Loucy (cell line): ENCODE measurements at regions not wholly inside any gene's neighbourhood (a gene's known extent, or its start where the extent isn't known, plus 50 kb on each side); places are given as distances from the start of the nearest gene placed in this dataset.

Experiments
- H2AFZ ChIP-seq: fragments of 200-600 bp; sonication (generic); 2 replicates; pipeline ENCODE4 v1.6.0; 2016; ENCODE audit warnings: antibody characterized with exemption, mild to moderate bottlenecking, low read length, moderate library complexity
- H3F3A ChIP-seq: fragments of 200-600 bp; 2 replicates; pipeline ENCODE4 v1.6.0; 2016; ENCODE audit warnings: antibody characterized with exemption, low read depth, mild to moderate bottlenecking
- H3K27me3 ChIP-seq: fragments of 200-600 bp; sonication (generic); 2 replicates; pipeline ENCODE4 v1.6.1; 2014; ENCODE audit warnings: low read length, mild to moderate bottlenecking; ENCODE audit not compliant: insufficient read depth, poor library complexity, severe bottlenecking
- H3K36me3 ChIP-seq: fragments of 200-600 bp; sonication (generic); 2 replicates; pipeline ENCODE4 v1.6.1; 2016; ENCODE audit warnings: low read length; ENCODE audit not compliant: insufficient read depth
- H3K4me1 ChIP-seq: fragments of 200-600 bp; sonication (generic); 2 replicates; pipeline ENCODE4 v1.5.1; 2014; ENCODE audit warnings: low read length, mild to moderate bottlenecking; ENCODE audit not compliant: insufficient read depth, poor library complexity, severe bottlenecking
- H3K4me2 ChIP-seq: fragments of 200-600 bp; sonication (generic); 2 replicates; pipeline ENCODE4 v1.6.0; 2014; ENCODE audit warnings: antibody characterized with exemption, low read length, low read depth, mild to moderate bottlenecking; ENCODE audit not compliant: poor library complexity, severe bottlenecking
- H3K4me3 ChIP-seq: fragments of 200-600 bp; sonication (generic); 2 replicates; pipeline ENCODE4 v1.5.1; 2014; ENCODE audit warnings: low read length, mild to moderate bottlenecking, mixed read lengths; ENCODE audit not compliant: poor library complexity, severe bottlenecking
- H3K79me2 ChIP-seq: fragments of 200-600 bp; sonication (generic); 2 replicates; pipeline ENCODE4 v1.6.1; 2014; ENCODE audit warnings: low read length; ENCODE audit not compliant: insufficient read depth
- H3K9ac ChIP-seq: fragments of 200-600 bp; sonication (generic); 2 replicates; pipeline ENCODE4 v1.6.0; 2014; ENCODE audit warnings: mild to moderate bottlenecking, low read depth, low read length, moderate library complexity; ENCODE audit not compliant: poor library complexity, severe bottlenecking
- H3K9me2 ChIP-seq: fragments of 200-600 bp; sonication (generic); replicated peaks from 2 replicates; pipeline ENCODE4 v1.6.1; 2016; ENCODE audit warnings: low read depth, low read length, mixed read lengths
- H3K9me3 ChIP-seq: fragments of 200-600 bp; sonication (generic); 2 replicates; pipeline ENCODE4 v1.6.1; 2014; ENCODE audit warnings: mild to moderate bottlenecking, antibody characterized with exemption, low read length, low read depth; ENCODE audit not compliant: insufficient read depth
- H4K20me1 ChIP-seq: fragments of 200-600 bp; sonication (generic); 2 replicates; pipeline ENCODE4 v1.6.0; 2014; ENCODE audit warnings: antibody characterized with exemption, low read length, mild to moderate bottlenecking; ENCODE audit not compliant: insufficient read depth, poor library complexity, severe bottlenecking
- EZH2phosphoT487 ChIP-seq: fragments of 200-600 bp; IDR thresholded peaks from 2 replicates; pipeline ENCODE4 v1.6.1; 2018; ENCODE audit warnings: antibody characterized with exemption, mild to moderate bottlenecking, moderate library complexity, borderline replicate concordance
- TF ChIP-seq, protein P1 (sequence below): fragments of 200-600 bp; sonication (generic); conservative IDR thresholded peaks from 2 replicates; pipeline ENCODE4 v1.5.1; 2014; ENCODE audit warnings: mild to moderate bottlenecking, antibody characterized with exemption, low read length

DNA sequence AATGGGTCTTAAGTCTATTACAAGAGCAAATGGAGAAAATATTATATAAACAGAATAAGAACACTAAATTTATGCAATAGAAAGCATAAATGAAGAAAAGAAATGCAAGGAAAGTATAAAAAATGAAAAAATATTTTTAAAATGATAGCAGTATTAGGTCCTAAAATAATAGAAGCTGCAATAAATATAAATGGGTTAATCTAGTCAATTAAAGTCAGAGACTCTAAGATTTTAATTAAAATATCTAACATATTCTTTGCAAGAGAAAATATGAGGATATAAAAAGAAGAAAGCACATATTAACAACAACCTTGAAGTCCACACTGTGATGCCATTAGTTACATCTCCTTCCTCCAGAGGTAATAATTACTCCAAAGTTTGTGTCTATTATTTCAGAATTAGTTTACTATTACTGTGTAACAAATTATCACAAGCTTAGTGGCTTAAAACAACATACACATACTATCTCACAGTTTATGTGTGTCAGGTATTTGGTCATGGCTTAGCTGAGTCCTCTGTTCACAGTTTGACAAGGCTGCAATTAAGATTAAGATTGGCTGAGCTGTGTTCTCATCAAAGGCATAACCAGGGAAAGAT lies 174.9 kb downstream of the NAA11 start:
- Histone ChIP-seq H3K27me3 (no peaks in the 10 kb centered on the region), H3K9me2 (no peaks in the 10 kb centered on the region), H3K9me3 (0 out of 2 replicates have a peak, but pooled peaks cover 6% of the 10 kb centered on the region), H3K4me1 (peaks cover 5% of the 10 kb centered on the region), H4K20me1 (no peaks in the 10 kb centered on the region), H3K4me3 (no peak overlapping the region), H3K4me2 (no peak overlapping the region), H3F3A (no peaks in the 10 kb centered on the region), H3K9ac (no peak overlapping the region), H3K36me3 (no peaks in the 10 kb centered on the region), H2AFZ (no peak overlapping the region), H3K79me2 (no peaks in the 10 kb centered on the region)
- no peak for TF ChIP-seq EZH2phosphoT487
- TF ChIP-seq, protein P1, sequence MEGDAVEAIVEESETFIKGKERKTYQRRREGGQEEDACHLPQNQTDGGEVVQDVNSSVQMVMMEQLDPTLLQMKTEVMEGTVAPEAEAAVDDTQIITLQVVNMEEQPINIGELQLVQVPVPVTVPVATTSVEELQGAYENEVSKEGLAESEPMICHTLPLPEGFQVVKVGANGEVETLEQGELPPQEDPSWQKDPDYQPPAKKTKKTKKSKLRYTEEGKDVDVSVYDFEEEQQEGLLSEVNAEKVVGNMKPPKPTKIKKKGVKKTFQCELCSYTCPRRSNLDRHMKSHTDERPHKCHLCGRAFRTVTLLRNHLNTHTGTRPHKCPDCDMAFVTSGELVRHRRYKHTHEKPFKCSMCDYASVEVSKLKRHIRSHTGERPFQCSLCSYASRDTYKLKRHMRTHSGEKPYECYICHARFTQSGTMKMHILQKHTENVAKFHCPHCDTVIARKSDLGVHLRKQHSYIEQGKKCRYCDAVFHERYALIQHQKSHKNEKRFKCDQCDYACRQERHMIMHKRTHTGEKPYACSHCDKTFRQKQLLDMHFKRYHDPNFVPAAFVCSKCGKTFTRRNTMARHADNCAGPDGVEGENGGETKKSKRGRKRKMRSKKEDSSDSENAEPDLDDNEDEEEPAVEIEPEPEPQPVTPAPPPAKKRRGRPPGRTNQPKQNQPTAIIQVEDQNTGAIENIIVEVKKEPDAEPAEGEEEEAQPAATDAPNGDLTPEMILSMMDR, result no peak

DNA sequence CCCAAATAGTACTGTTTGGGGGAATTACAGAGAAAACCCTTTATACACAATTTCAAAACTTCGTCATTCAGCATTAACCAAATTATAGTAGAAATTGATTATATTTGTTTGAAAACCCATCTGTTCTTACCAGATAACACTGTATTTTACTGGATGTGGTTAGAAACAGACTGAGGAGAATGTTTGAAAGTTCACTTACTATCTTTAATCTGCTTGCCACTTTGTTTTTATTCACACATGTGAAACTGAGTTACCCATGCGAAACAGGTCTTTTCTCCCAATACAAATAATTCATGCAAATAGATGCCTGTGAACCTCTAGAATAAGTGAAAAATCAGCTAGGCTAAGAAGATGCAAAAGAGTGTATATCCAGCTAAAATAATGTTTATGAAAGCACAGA lies 177.5 kb downstream of the NAA11 start:
- TF ChIP-seq EZH2phosphoT487, result no peak
- TF ChIP-seq, protein P1, result no peak
- H4K20me1 ChIP-seq, result no peaks in the 10 kb centered on the region

DNA sequence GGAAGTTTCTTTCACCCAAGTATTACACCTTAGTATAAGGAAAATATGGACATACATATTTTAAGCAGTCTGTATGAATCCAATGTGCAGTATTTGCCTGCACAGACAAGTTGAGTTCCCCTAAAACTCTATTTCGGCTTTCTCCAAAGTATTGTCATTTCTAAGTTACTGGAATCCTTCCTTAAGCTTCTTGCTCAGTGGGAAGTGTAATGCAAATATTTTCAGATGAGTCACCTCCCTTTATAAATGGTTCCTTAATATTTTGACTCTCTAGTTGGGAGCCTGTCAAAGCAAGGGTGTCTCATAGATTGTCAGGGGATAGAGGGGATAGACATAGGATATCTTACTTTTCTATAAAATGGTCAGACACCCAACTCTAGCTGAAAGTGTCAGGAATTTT lies 178.6 kb downstream of the NAA11 start:
- no peaks in the 10 kb centered on the region for H3K9me2 ChIP-seq
- H3K4me2 ChIP-seq, result no peak overlapping the region
- no peaks in the 10 kb centered on the region for H3K36me3 ChIP-seq
- H3K4me1 ChIP-seq, result no peaks in the 10 kb centered on the region
- no peak overlapping the region for H3K9ac ChIP-seq
- no peaks in the 10 kb centered on the region for H3K79me2 ChIP-seq
- no peak for TF ChIP-seq EZH2phosphoT487
- TF ChIP-seq, protein P1, result no peak
- no peaks in the 10 kb centered on the region for H3F3A ChIP-seq
- H3K4me3 ChIP-seq, result no peak overlapping the region
- no peaks in the 10 kb centered on the region for H3K27me3 ChIP-seq
- H4K20me1 ChIP-seq, result no peaks in the 10 kb centered on the region
- peaks cover 8% of the 10 kb centered on the region for H3K9me3 ChIP-seq
- H2AFZ ChIP-seq, result no peak overlapping the region

More for the DNA sequence above, 177.5 kb downstream of the NAA11 start:
- H3K36me3 ChIP-seq, result no peaks in the 10 kb centered on the region
- H3K79me2 ChIP-seq, result no peaks in the 10 kb centered on the region
- no peaks in the 10 kb centered on the region for H3F3A ChIP-seq
- no peaks in the 10 kb centered on the region for H3K9me2 ChIP-seq
- H3K9me3 ChIP-seq, result peaks cover 8% of the 10 kb centered on the region
- H3K4me1 ChIP-seq, result peaks cover 5% of the 10 kb centered on the region
- H3K27me3 ChIP-seq, result no peaks in the 10 kb centered on the region
- no peak overlapping the region for H3K9ac ChIP-seq
- no peak overlapping the region for H3K4me2 ChIP-seq
- no peak overlapping the region for H2AFZ ChIP-seq
- H3K4me3 ChIP-seq, result no peak overlapping the region
